ENCODE measurements at regions not wholly inside any gene's neighbourhood (a gene's known extent, or its start where the extent isn't known, plus 50 kb on each side); places are given as distances from the start of the nearest gene placed in this dataset.

- Histone ChIP-seq H3K23ac (ENCODE audit: insufficient read length, low read depth, low read length) (no peak overlapping the region), H2BK15ac (ENCODE audit: low read depth, low read length) (no peak overlapping the region), H4K8ac (replicated peaks; ENCODE audit: insufficient read length, low read depth, low read length) (no peak overlapping the region), H2AK5ac (ENCODE audit: insufficient read length, low read length) (no peak overlapping the region), H2BK120ac (ENCODE audit: low read depth, low read length, poor library complexity, severe bottlenecking) (no peak overlapping the region), H3K4ac (ENCODE audit: low read depth, low read length) (no peak overlapping the region), H3K79me1 (ENCODE audit: insufficient read depth, low read depth, low read length, poor library complexity, severe bottlenecking) (no peaks in the 10 kb centered on the region), H3K4me2 (ENCODE audit: insufficient read depth, insufficient read length, low read length) (no peak overlapping the region), H3K27me3 (ENCODE audit: insufficient read depth, low read length) (no peaks in the 10 kb centered on the region), H4K91ac (ENCODE audit: insufficient read length, low read depth, low read length) (no peak overlapping the region), H2BK5ac (ENCODE audit: insufficient read length, low read length) (no peak overlapping the region), H3K27ac (ENCODE audit: insufficient read length, low read depth, low read length) (no peak overlapping the region), H3K9ac (ENCODE audit: extremely low read depth, insufficient read length, low read length) (no peak overlapping the region), H3K9me3 (ENCODE audit: control insufficient read depth, low read depth, low read length) (no peaks in the 10 kb centered on the region), H3K18ac (ENCODE audit: insufficient read length, low read depth, low read length) (no peak overlapping the region), H2BK20ac (ENCODE audit: low read depth, low read length, poor library complexity, severe bottlenecking) (no peak overlapping the region), H3K79me2 (ENCODE audit: insufficient read depth, low read length) (no peaks in the 10 kb centered on the region), H3K14ac (ENCODE audit: insufficient read depth, low read length) (no peak overlapping the region), H3T11ph (ENCODE audit: low read length) (no peak overlapping the region), H2BK12ac (ENCODE audit: insufficient read length, low read depth, low read length) (no peak overlapping the region), H2AFZ (ENCODE audit: low read length) (no peak overlapping the region), H4K5ac (ENCODE audit: insufficient read length, low read depth, low read length) (no peak overlapping the region), H3K4me1 (ENCODE audit: insufficient read depth, low read length) (no peaks in the 10 kb centered on the region), H3K23me2 (ENCODE audit: insufficient read length, low read depth, low read length, poor library complexity, severe bottlenecking) (no peaks in the 10 kb centered on the region), H4K20me1 (ENCODE audit: control insufficient read depth, insufficient read depth, insufficient read length) (no peaks in the 10 kb centered on the region), H3K56ac (ENCODE audit: insufficient read length, low read depth, low read length) (no peak overlapping the region)
- no peaks in the 10 kb centered on the region for H3K9me3 Mint-ChIP-seq
- H3K27me3 Mint-ChIP-seq (ENCODE audit: low read depth) = no peaks in the 10 kb centered on the region
- H3K4me1 Mint-ChIP-seq = no peaks in the 10 kb centered on the region
- H3K4me3 Mint-ChIP-seq = no peak overlapping the region
- no peak for DNase-seq
- H3K27ac Mint-ChIP-seq = no peak overlapping the region
- H3K36me3 Mint-ChIP-seq (ENCODE audit: insufficient read depth in 1 of 3, low read depth in 3 of 3) = no peaks in the 10 kb centered on the region
- TF ChIP-seq CTCF (conservative IDR thresholded peaks at IDR 0.05) = no peak
These were observed 78.1 kb upstream of the OLFM3 start for GRCh38 chr1:102074874-102075273.
